DND-41 (cell line): ENCODE measurements at regions not wholly inside any gene's neighbourhood (a gene's known extent, or its start where the extent isn't known, plus 50 kb on each side); places are given as distances from the start of the nearest gene placed in this dataset.

Experiments
- EZH2 ChIP-seq: IDR thresholded peaks from 3 replicates; pipeline ENCODE4 v1.6.1; 2012; ENCODE audit warnings: borderline replicate concordance, low read depth, mild to moderate bottlenecking, moderate library complexity, low read length, inconsistent platforms; ENCODE audit not compliant: severe bottlenecking
- TF ChIP-seq, protein P1 (sequence below): IDR thresholded peaks from 2 replicates; pipeline ENCODE4 v1.5.1; 2012; ENCODE audit warnings: borderline replicate concordance, low read length, moderate library complexity, mild to moderate bottlenecking; ENCODE audit not compliant: poor library complexity, severe bottlenecking; ENCODE audit errors: extremely low read depth

DNA sequence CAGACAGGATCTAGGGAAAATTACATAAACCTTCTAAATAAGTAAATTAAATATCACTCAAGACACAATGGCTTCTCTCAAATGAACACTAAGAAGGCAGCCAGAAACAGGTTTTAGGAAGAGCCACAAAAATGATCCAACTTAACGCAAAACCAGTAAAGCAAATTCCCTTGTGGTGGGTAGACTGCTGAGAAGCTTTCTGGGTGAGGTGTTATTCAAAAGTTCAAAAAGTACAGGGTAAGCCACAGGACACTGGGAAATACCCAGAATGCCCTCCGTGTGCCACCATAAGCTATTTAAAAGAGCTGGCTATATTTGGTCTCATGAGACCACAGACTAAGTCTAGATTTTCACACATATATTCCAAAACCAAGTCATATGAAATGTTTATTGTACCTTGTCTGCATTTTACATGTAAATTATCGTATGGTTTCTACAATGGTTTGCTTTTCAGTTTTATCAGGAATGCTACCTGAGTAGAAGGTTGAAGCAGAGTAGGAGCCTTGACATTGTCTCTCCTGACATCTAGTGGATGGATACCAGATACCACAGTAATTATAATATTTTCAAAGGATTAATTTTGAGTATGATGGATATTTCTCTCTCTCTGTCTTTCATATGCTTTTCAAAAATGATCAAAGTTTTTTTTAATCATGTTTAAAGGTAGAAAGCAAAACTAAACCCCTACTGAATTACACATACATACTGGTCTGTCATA, 109.3 kb upstream of the KLHL13 start:
- TF ChIP-seq EZH2 = no peak
- TF ChIP-seq, protein P1, sequence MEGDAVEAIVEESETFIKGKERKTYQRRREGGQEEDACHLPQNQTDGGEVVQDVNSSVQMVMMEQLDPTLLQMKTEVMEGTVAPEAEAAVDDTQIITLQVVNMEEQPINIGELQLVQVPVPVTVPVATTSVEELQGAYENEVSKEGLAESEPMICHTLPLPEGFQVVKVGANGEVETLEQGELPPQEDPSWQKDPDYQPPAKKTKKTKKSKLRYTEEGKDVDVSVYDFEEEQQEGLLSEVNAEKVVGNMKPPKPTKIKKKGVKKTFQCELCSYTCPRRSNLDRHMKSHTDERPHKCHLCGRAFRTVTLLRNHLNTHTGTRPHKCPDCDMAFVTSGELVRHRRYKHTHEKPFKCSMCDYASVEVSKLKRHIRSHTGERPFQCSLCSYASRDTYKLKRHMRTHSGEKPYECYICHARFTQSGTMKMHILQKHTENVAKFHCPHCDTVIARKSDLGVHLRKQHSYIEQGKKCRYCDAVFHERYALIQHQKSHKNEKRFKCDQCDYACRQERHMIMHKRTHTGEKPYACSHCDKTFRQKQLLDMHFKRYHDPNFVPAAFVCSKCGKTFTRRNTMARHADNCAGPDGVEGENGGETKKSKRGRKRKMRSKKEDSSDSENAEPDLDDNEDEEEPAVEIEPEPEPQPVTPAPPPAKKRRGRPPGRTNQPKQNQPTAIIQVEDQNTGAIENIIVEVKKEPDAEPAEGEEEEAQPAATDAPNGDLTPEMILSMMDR = peak; percentile 23
